Body of pancreas (tissue), 4 donors: ENCODE measurements at regions not wholly inside any gene's neighbourhood (a gene's known extent, or its start where the extent isn't known, plus 50 kb on each side); places are given as distances from the start of the nearest gene placed in this dataset.

Source experiments
- ATAC-seq: fragments of 150-250 bp; one replicate; pipeline ENCODE4 v1.9.1; 2016
- DNase-seq, 4 donors: peaks; one replicate each; pipeline ENCODE4 v3.0.0-alpha.2; 2019
- H3K27ac ChIP-seq, 4 donors: fragments of 200-600 bp; sonication (generic); 1 replicate in 3 of 4; 2 replicates in 1 of 4; pipeline versions ENCODE4 v1.5.1 to v1.6.1; 2016 to 2019; ENCODE audit warnings: mild to moderate bottlenecking in 1 of 4, mixed read lengths in 1 of 4, moderate library complexity in 1 of 4
- H3K27me3 ChIP-seq, 2 donors: fragments of 200-600 bp; sonication (generic); one replicate each; pipeline ENCODE4 v1.6.0; 2016; ENCODE audit warnings: mild to moderate bottlenecking in 1 of 2
- H3K36me3 ChIP-seq, 2 donors: fragments of 200-600 bp; sonication (generic); replicated peaks in 1 of 2; 2 replicates each; pipeline ENCODE4 v1.5.1; 2016; ENCODE audit warnings: low read depth in 2 of 2; ENCODE audit not compliant: insufficient read depth in 1 of 2
- H3K4me1 ChIP-seq: fragments of 200-600 bp; sonication (generic); one replicate; pipeline ENCODE4 v1.6.0; 2016
- H3K4me3 ChIP-seq, 2 donors: fragments of 200-600 bp; sonication (generic); 1 replicate in 1 of 2; 2 replicates in 1 of 2; pipeline ENCODE4 v1.5.1; 2016 to 2019
- H3K9me3 ChIP-seq, 3 donors: fragments of 200-600 bp; sonication (generic); 1 replicate in 2 of 3; 2 replicates in 1 of 3; pipeline ENCODE4 v1.5.1; 2016
- CTCF ChIP-seq, 7 experiments: fragments of 450-650 bp in 4 of 7; fragments of 200-600 bp in 3 of 7; sonication (generic) in 3 of 7; IDR thresholded peaks; one replicate each; pipeline ENCODE4 v1.5.1; 2016 to 2019; ENCODE audit warnings: antibody characterized with exemption in 7 of 7
- POLR2A ChIP-seq, 3 donors: fragments of 450-650 bp; IDR thresholded peaks; one replicate each; pipeline ENCODE4 v1.6.1; 2016; ENCODE audit warnings: antibody characterized with exemption in 3 of 3, mild to moderate bottlenecking in 2 of 3
- WGBS, 2 donors: methylation state at CpG; one replicate each; pipeline ENCODE4 v1.1.5; 2017; 5-methylcytosine and 5-hydroxymethylcytosine counted together
- intact Hi-C: fragments of 100-400 bp; cut with DNase I; formaldehyde crosslinking; loops from one replicate; pipeline ENCODE4 v1.15.1; 2023

GRCh38 chr15:101566748-101567488, 77.4 kb upstream of the PCSK6 start:
- Histone ChIP-seq H3K27me3 (no peaks in the 10 kb centered on the region), H3K9me3 (no peaks in the 10 kb centered on the region), H3K27ac (no peak overlapping the region), H3K4me3 (no peak overlapping the region), H3K4me1 (no peaks in the 10 kb centered on the region), H3K36me3 (no peaks in the 10 kb centered on the region)
- DNase-seq (no peak), ATAC-seq (no peak)
- WGBS, 2 donors = 75 to 78% methylated on average over 11 to 14 of the region's 14 CpGs
- TF ChIP-seq POLR2A (IDR thresholded peaks at IDR 0.05) (no peak), CTCF (IDR thresholded peaks at IDR 0.05) (no peak)
- intact Hi-C loops = no loop called here

GRCh38 chr15:101565377-101565776, 75.9 kb upstream of the PCSK6 start:
- Histone ChIP-seq H3K9me3 (no peaks in the 10 kb centered on the region), H3K4me1 (no peaks in the 10 kb centered on the region), H3K27me3 (no peaks in the 10 kb centered on the region), H3K36me3 (no peaks in the 10 kb centered on the region), H3K4me3 (no peak overlapping the region), H3K27ac (no peak overlapping the region)
- no peak for ATAC-seq
- TF ChIP-seq POLR2A (IDR thresholded peaks at IDR 0.05) = no peak
- no peak for TF ChIP-seq CTCF (IDR thresholded peaks at IDR 0.05)
- intact Hi-C loops = no loop called here
- WGBS, 2 donors = 80 to 90% methylated on average over 3 of the region's 3 CpGs
- no peak for DNase-seq

- no peak overlapping the region for H3K4me3 ChIP-seq
- H3K36me3 ChIP-seq = no peaks in the 10 kb centered on the region
- no peak for TF ChIP-seq POLR2A (IDR thresholded peaks at IDR 0.05)
- no peak for TF ChIP-seq CTCF (IDR thresholded peaks at IDR 0.05)
- 70 to 77% methylated on average over 4 of the region's 4 CpGs for WGBS, 2 donors
- H3K4me1 ChIP-seq = no peaks in the 10 kb centered on the region
- no peak overlapping the region for H3K27ac ChIP-seq
- intact Hi-C loops = no loop called here
- ATAC-seq (no peak), DNase-seq (no peak)
- H3K27me3 ChIP-seq = no peaks in the 10 kb centered on the region
- H3K9me3 ChIP-seq = no peaks in the 10 kb centered on the region
Observed at GRCh38 chr15:101563176-101563796, 73.8 kb upstream of the PCSK6 start.

- intact Hi-C loops = no loop called here
- TF ChIP-seq CTCF (IDR thresholded peaks at IDR 0.05) (no peak), POLR2A (IDR thresholded peaks at IDR 0.05) (no peak)
- no peaks in the 10 kb centered on the region for H3K36me3 ChIP-seq
- no peak overlapping the region for H3K27ac ChIP-seq
- no peaks in the 10 kb centered on the region for H3K9me3 ChIP-seq
- 85% methylated on average over 21 to 22 of the region's 22 CpGs for WGBS, 2 donors
- no peaks in the 10 kb centered on the region for H3K4me1 ChIP-seq
- H3K27me3 ChIP-seq = no peaks in the 10 kb centered on the region
- ATAC-seq = no peak
- no peak overlapping the region for H3K4me3 ChIP-seq
- DNase-seq = no peak
Observed at GRCh38 chr15:101562428-101563059, 73.0 kb upstream of the PCSK6 start.
